B cell (primary cell): ENCODE measurements at regions not wholly inside any gene's neighbourhood (a gene's known extent, or its start where the extent isn't known, plus 50 kb on each side); places are given as distances from the start of the nearest gene placed in this dataset.

Experiments
- ATAC-seq: fragments of 200-7000 bp; cut with Tn5 transposase; one replicate; pipeline ENCODE4 v1.10.0; 2021; ENCODE audit warnings: low read depth, mild to moderate bottlenecking, moderate number of reproducible peaks, moderate library complexity
- CTCF ChIA-PET: fragments of 350-600 bp; sonication (Branson Sonifier 250); formaldehyde crosslinking; loops from one replicate; lab custom pipeline; 2021; ENCODE audit warnings: antibody characterized with exemption, inconsistent platforms; lab: Charles Lee
- POLR2A ChIA-PET: fragments of 350-600 bp; sonication (Branson Sonifier 250); formaldehyde crosslinking; loops from one replicate; lab custom pipeline; 2021; ENCODE audit warnings: antibody characterized with exemption; lab: Charles Lee
- DNase-seq: peaks from one replicate; pipeline ENCODE4 v3.0.0; 2013
- H2AFZ ChIP-seq: 2 replicates; pipeline ENCODE4 v1.6.1; 2012; ENCODE audit warnings: mild to moderate bottlenecking, low read depth, low read length; ENCODE audit not compliant: insufficient read depth, poor library complexity, severe bottlenecking
- H3K27ac ChIP-seq, 2 donors: 1 replicate in 1 of 2; 2 replicates in 1 of 2; pipeline ENCODE4 v1.5.1; 2012 to 2013; ENCODE audit warnings: low read length in 2 of 2, mild to moderate bottlenecking in 2 of 2, moderate library complexity in 1 of 2
- H3K27me3 ChIP-seq, 4 experiments: fragments of 200-600 bp in 1 of 4; sonication (generic) in 1 of 4; replicated peaks in 1 of 4; 1 replicate in 2 of 4; 2 replicates in 2 of 4; pipeline versions ENCODE4 v1.6.1 to v1.7.0; 2013 to 2016; ENCODE audit warnings: low read length in 3 of 4, mild to moderate bottlenecking in 2 of 4, mixed read lengths in 1 of 4, moderate library complexity in 1 of 4; ENCODE audit not compliant: insufficient read depth in 4 of 4, control insufficient read depth in 3 of 4; ENCODE audit errors: control extremely low read depth in 1 of 4
- H3K36me3 ChIP-seq, 2 experiments: replicated peaks in 1 of 2; 1 replicate in 1 of 2; 2 replicates in 1 of 2; pipeline versions ENCODE4 v1.6.1 to v1.7.1; 2013; ENCODE audit warnings: low read length in 1 of 2; ENCODE audit not compliant: insufficient read depth in 2 of 2, control insufficient read depth in 1 of 2; ENCODE audit errors: control extremely low read depth in 1 of 2, extremely low read depth in 1 of 2
- H3K4me1 ChIP-seq, 2 donors: fragments of 200-600 bp in 1 of 2; sonication (generic) in 1 of 2; 1 replicate in 1 of 2; 2 replicates in 1 of 2; pipeline versions ENCODE4 v1.5.1 to v1.6.1; 2013 to 2017; ENCODE audit warnings: low read length in 2 of 2; ENCODE audit not compliant: control insufficient read depth in 2 of 2, insufficient read depth in 2 of 2
- H3K4me2 ChIP-seq: replicated peaks from 2 replicates; pipeline ENCODE3; 2012; ENCODE audit warnings: mild to moderate bottlenecking, low read depth, low read length; ENCODE audit not compliant: poor library complexity, severe bottlenecking
- H3K4me3 ChIP-seq, 5 experiments: fragments of 200-600 bp in 1 of 5; sonication (generic) in 1 of 5; 1 replicate in 3 of 5; 2 replicates in 2 of 5; pipeline versions ENCODE4 v1.5.1 to v1.7.0; 2011 to 2016; ENCODE audit warnings: low read length in 4 of 5, mild to moderate bottlenecking in 4 of 5, low read depth in 2 of 5, control low read depth in 1 of 5, moderate library complexity in 1 of 5; ENCODE audit not compliant: insufficient read depth in 1 of 5; ENCODE audit errors: control extremely low read depth in 1 of 5, extremely low read depth in 1 of 5
- H3K79me2 ChIP-seq: fragments of 200-600 bp; sonication (generic); one replicate; pipeline ENCODE4 v1.6.0; 2016; ENCODE audit warnings: low read length; ENCODE audit not compliant: control insufficient read depth, insufficient read depth
- H3K9ac ChIP-seq: fragments of 200-600 bp; sonication (generic); 2 replicates; pipeline ENCODE4 v1.6.1; 2017; ENCODE audit warnings: mild to moderate bottlenecking, low read length, moderate library complexity
- H3K9me3 ChIP-seq, 3 donors: one replicate each; pipeline versions ENCODE4 v1.6.1 to v1.7.1; 2013; ENCODE audit warnings: low read length in 2 of 3; ENCODE audit not compliant: control insufficient read depth in 2 of 3, insufficient read depth in 1 of 3; ENCODE audit errors: control extremely low read depth in 1 of 3
- H4K20me1 ChIP-seq: 2 replicates; pipeline ENCODE4 v1.6.0; 2012; ENCODE audit warnings: mild to moderate bottlenecking, low read length; ENCODE audit not compliant: insufficient read depth, control insufficient read depth, poor library complexity, severe bottlenecking
- H3K27ac Mint-ChIP-seq: one replicate; pipeline ENCODE4 v1.8.0; 2021; ENCODE audit warnings: mixed read lengths
- H3K27me3 Mint-ChIP-seq: one replicate; pipeline ENCODE4 v1.8.0; 2021; ENCODE audit warnings: mixed read lengths
- H3K4me1 Mint-ChIP-seq: one replicate; pipeline ENCODE4 v1.8.0; 2021; ENCODE audit warnings: mixed read lengths
- H3K4me3 Mint-ChIP-seq: one replicate; pipeline ENCODE4 v1.8.0; 2021; ENCODE audit warnings: mixed read lengths
- H3K9me3 Mint-ChIP-seq: one replicate; pipeline ENCODE4 v1.8.0; 2022; ENCODE audit warnings: mixed read lengths; ENCODE audit not compliant: insufficient read depth
- CTCF ChIP-seq: fragments of 200-600 bp; IDR thresholded peaks from one replicate; pipeline ENCODE4 v1.8.0; 2022; ENCODE audit warnings: antibody characterized with exemption, mild to moderate bottlenecking
- EZH2 ChIP-seq: IDR thresholded peaks from 2 replicates; pipeline ENCODE4 v1.6.1; 2012; ENCODE audit warnings: borderline replicate concordance, low read depth, mild to moderate bottlenecking, moderate library complexity, low read length; ENCODE audit not compliant: insufficient read depth, poor library complexity, severe bottlenecking
- WGBS: methylation state at CpG from one replicate; pipeline ENCODE4 v1.1.5; 2013; ENCODE audit warnings: missing lambda C conversion rate; ENCODE audit not compliant: insufficient coverage; 5-methylcytosine and 5-hydroxymethylcytosine counted together
- intact Hi-C: fragments of 100-400 bp; cut with micrococcal nuclease; formaldehyde crosslinking; loops from one replicate; pipeline ENCODE4 v1.10.0; 2022

- no peak overlapping the region for H3K27ac Mint-ChIP-seq
- peaks cover 25% of the 10 kb centered on the region for H3K27me3 Mint-ChIP-seq
- H3K4me3 Mint-ChIP-seq: no peak overlapping the region
- no peaks in the 10 kb centered on the region for H3K4me1 Mint-ChIP-seq
- no peak for TF ChIP-seq EZH2
- no peak for TF ChIP-seq CTCF
- Histone ChIP-seq H3K27me3 (no peaks in the 10 kb centered on the region), H3K4me2 (no peak overlapping the region), H3K36me3 (no peaks in the 10 kb centered on the region), H3K9ac (no peak overlapping the region), H3K79me2 (no peaks in the 10 kb centered on the region), H3K4me1 (no peaks in the 10 kb centered on the region), H4K20me1 (no peaks in the 10 kb centered on the region), H3K4me3 (no peak overlapping the region), H3K9me3 (no peaks in the 10 kb centered on the region), H2AFZ (no peak overlapping the region), H3K27ac (no peak overlapping the region)
- no peak for ATAC-seq
- POLR2A ChIA-PET: no interaction called here
- CTCF ChIA-PET: no interaction called here
- 83% methylated on average over 1 of the region's 2 CpGs for WGBS
- no peak for DNase-seq
- intact Hi-C loops: no loop called here
- no peaks in the 10 kb centered on the region for H3K9me3 Mint-ChIP-seq
Measured at GRCh38 chr1:243964915-243965314, 86.2 kb upstream of the ZBTB18 start.

GRCh38 chr1:243963571-243963970, 87.5 kb upstream of the ZBTB18 start:
- intact Hi-C loops: no loop called here
- Mint-ChIP-seq H3K4me1 (no peaks in the 10 kb centered on the region), H3K9me3 (no peaks in the 10 kb centered on the region), H3K27ac (no peak overlapping the region), H3K27me3 (peaks cover 32% of the 10 kb centered on the region), H3K4me3 (no peak overlapping the region)
- ChIA-PET CTCF (no interaction called here), POLR2A (no interaction called here)
- H4K20me1 ChIP-seq: no peaks in the 10 kb centered on the region
- peaks cover 0 to 4% (median 0%) of the 10 kb centered on the region in 4 experiments for H3K27me3 ChIP-seq
- H3K27ac ChIP-seq: no peak overlapping the region
- ATAC-seq: no peak
- no peak for TF ChIP-seq EZH2
- TF ChIP-seq CTCF: no peak
- H3K4me2 ChIP-seq: no peak overlapping the region
- no peak overlapping the region for H2AFZ ChIP-seq
- H3K9ac ChIP-seq: no peak overlapping the region
- no peaks in the 10 kb centered on the region for H3K4me1 ChIP-seq
- H3K36me3 ChIP-seq: no peaks in the 10 kb centered on the region
- no CpG with 5 or more reads among the region's 3 CpGs for WGBS
- no peaks in the 10 kb centered on the region for H3K79me2 ChIP-seq
- DNase-seq: no peak
- H3K4me3 ChIP-seq: no peak overlapping the region
- H3K9me3 ChIP-seq: no peaks in the 10 kb centered on the region
